GM12872 (cell line): ENCODE measurements at regions not wholly inside any gene's neighbourhood (a gene's known extent, or its start where the extent isn't known, plus 50 kb on each side); places are given as distances from the start of the nearest gene placed in this dataset.

Experiments used
- TF ChIP-seq, protein P1 (sequence below): IDR thresholded peaks from 3 replicates; pipeline ENCODE4 v1.5.1; 2011; ENCODE audit warnings: low read depth, mild to moderate bottlenecking, low read length, moderate library complexity; ENCODE audit not compliant: insufficient read depth

DNA sequence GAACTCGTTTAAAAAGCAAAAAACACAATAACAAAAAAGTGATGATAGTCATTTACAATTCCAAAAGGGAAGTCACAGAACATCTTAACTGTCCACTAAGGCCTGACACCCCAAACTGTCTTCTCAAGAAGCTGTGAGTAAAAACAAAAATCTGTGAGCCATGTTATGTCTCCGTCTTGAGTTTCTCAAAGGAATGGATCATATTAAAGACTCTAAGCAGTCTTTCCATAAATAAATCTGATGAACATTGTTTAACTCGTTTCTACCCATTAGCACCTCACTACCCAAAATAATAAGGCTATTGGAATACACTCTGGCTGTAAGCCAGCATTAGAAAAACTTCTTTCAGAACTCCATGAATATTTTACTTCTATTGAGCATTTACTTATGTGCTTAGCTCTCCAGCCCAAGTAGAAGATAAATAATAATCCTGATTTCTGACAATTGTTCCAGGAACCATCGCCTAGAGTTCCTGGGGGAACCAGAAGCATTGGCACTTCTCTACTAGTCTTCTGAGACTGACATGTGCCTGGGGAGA, 396.0 kb downstream of the STK39 start:
- TF ChIP-seq, protein P1, sequence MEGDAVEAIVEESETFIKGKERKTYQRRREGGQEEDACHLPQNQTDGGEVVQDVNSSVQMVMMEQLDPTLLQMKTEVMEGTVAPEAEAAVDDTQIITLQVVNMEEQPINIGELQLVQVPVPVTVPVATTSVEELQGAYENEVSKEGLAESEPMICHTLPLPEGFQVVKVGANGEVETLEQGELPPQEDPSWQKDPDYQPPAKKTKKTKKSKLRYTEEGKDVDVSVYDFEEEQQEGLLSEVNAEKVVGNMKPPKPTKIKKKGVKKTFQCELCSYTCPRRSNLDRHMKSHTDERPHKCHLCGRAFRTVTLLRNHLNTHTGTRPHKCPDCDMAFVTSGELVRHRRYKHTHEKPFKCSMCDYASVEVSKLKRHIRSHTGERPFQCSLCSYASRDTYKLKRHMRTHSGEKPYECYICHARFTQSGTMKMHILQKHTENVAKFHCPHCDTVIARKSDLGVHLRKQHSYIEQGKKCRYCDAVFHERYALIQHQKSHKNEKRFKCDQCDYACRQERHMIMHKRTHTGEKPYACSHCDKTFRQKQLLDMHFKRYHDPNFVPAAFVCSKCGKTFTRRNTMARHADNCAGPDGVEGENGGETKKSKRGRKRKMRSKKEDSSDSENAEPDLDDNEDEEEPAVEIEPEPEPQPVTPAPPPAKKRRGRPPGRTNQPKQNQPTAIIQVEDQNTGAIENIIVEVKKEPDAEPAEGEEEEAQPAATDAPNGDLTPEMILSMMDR, result no peak

DNA sequence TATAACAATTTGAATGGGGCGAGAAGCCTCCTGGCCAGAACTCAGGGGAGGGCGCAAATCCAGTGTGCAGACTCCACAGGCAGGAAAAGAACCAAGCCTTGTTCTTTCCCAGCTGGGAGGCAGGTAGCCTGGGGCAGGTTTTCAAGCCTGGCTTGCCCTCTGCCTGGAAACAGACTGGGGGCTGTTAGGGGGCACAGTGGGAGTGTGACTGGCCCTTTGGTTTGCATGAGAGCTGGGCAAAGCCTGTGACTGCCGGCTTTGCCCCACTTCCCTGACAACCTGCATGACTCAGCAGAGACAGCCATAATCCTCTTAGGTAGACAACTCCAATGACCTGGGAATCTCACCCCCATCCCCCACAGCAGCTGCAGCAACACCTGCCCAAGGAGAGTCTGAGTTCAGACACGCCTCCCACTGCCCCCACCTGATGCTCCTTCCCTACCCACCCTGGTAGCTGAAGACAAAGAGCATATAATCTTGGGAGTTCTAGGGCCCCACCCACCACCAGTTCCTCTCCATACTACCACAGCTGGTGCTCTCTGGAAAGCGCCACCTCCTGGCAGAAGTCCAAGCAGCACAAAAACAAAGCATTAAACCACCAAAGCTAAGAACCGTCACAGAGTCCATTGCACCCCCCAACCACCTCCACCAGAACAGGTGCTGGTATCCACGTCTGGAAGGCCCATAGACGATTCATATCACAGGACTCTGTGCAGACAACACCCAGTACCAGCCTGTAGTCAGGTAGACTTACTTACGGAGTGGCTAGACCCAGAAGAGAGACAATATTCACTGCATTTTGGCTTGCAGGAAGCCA, 402.5 kb downstream of the STK39 start:
- TF ChIP-seq, protein P1, result peak; percentile 52; the same call in 2 of the 3 replicates

GRCh38 chr2:167843657-167844056, 403.7 kb downstream of the STK39 start:
- TF ChIP-seq, protein P1, result no peak

DNA sequence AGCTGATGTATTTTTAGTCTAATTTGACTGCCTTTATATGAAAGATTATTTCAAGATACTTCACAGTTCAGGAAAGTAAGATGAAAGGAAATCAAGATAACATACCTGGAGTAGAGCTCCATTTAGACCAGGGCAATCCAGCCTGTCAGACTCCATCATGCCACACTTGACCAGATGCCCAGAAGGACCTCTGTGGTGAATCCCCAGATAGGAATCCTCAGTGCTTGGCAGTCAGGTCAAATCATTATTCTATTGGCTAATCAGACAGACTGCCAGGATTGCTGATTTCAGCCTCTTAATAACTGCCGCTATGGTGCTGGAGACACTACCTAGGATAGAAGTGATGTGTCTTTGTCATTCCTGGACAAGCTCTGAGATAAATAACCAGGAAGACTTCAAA, 404.2 kb downstream of the STK39 start:
- TF ChIP-seq, protein P1, result no peak

DNA sequence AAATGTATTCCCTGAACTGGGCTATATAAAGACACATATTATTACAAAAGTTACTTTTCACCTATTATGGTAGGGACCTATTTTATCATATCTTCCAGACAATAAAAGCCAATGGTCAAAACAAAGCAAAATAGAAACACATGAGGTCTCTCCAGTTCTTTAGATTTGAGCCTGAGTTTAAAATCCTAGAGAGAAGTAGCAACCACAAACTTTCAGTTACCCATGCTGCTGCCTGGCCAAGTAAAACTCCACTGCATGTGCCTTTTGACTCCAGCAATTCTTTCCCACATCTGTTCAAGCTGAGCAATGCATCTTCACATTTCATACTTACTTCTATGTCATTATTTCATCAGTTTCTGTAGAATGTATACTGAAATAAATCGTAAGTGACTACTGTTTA, 405.3 kb downstream of the STK39 start:
- TF ChIP-seq, protein P1, result no peak

GRCh38 chr2:167834707-167835106, 412.7 kb downstream of the STK39 start:
- TF ChIP-seq, protein P1, result no peak

DNA sequence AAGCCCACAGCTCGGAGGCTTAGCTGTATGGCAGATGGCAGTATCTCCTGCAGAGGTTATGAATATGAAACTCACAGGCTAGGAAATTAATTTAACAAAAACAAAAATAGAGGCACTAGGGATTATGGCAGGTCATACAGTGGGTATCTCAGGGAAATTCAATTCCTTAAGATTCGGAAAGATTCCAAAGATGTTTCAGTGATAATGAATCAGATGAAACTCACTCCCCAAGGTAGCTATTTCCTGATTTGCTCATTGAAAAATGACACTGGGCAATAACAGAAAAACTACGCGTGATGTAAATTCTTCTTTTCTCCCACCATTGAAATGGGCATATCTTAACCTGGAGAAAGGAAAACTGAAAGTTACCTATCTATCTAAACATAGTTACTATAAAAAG, 414.1 kb downstream of the STK39 start:
- TF ChIP-seq, protein P1, result no peak
